Activated B cell treated with CpG ODN at 0.5 μM for 24 hours (primary cell): ENCODE measurements at regions not wholly inside any gene's neighbourhood (a gene's known extent, or its start where the extent isn't known, plus 50 kb on each side); places are given as distances from the start of the nearest gene placed in this dataset.

Experiments
- ATAC-seq: fragments of 200-7000 bp; cut with Tn5 transposase; one replicate; pipeline ENCODE4 v1.10.0; 2021; ENCODE audit warnings: low read depth, mild to moderate bottlenecking, moderate library complexity
- CTCF ChIA-PET: fragments of 350-600 bp; sonication (Branson Sonifier 250); formaldehyde crosslinking; loops from one replicate; lab custom pipeline; 2021; ENCODE audit warnings: antibody characterized with exemption; lab: Charles Lee
- POLR2A ChIA-PET: fragments of 350-600 bp; sonication (Branson Sonifier 250); formaldehyde crosslinking; loops from one replicate; lab custom pipeline; 2021; ENCODE audit warnings: antibody characterized with exemption; lab: Charles Lee
- DNase-seq: peaks from one replicate; pipeline ENCODE4 v3.0.0; 2022
- H3K27ac Mint-ChIP-seq: one replicate; pipeline ENCODE4 v1.8.0; 2020; ENCODE audit warnings: mixed read lengths
- H3K27me3 Mint-ChIP-seq: one replicate; pipeline ENCODE4 v1.8.0; 2021; ENCODE audit warnings: mixed read lengths
- H3K36me3 Mint-ChIP-seq: one replicate; pipeline ENCODE4 v1.8.0; 2021; ENCODE audit warnings: low read depth, mixed read lengths
- H3K4me1 Mint-ChIP-seq: one replicate; pipeline ENCODE4 v1.8.0; 2021; ENCODE audit warnings: mixed read lengths
- H3K4me3 Mint-ChIP-seq: one replicate; pipeline ENCODE4 v1.8.0; 2020; ENCODE audit warnings: mild to moderate bottlenecking, mixed read lengths
- H3K9me3 Mint-ChIP-seq: one replicate; pipeline ENCODE4 v1.8.0; 2020; ENCODE audit warnings: mixed read lengths
- CTCF ChIP-seq: fragments of 200-600 bp; IDR thresholded peaks from one replicate; pipeline ENCODE4 v1.8.0; 2022; ENCODE audit warnings: antibody characterized with exemption, mild to moderate bottlenecking
- intact Hi-C: fragments of 100-400 bp; cut with micrococcal nuclease; formaldehyde crosslinking; loops from one replicate; pipeline ENCODE4 v1.15.1; 2024

GRCh38 chr13:34249546-34250039 lies 431.6 kb downstream of the RFC3 start:
- no peak for DNase-seq
- CTCF ChIA-PET, result no interaction called here
- TF ChIP-seq CTCF, result no peak
- Mint-ChIP-seq H3K9me3 (peaks cover 3% of the 10 kb centered on the region), H3K27me3 (no peaks in the 10 kb centered on the region), H3K36me3 (no peaks in the 10 kb centered on the region), H3K27ac (no peak overlapping the region), H3K4me3 (no peak overlapping the region), H3K4me1 (no peaks in the 10 kb centered on the region)
- POLR2A ChIA-PET, result no interaction called here
- ATAC-seq, result no peak
- intact Hi-C loops, result no loop called here

DNA sequence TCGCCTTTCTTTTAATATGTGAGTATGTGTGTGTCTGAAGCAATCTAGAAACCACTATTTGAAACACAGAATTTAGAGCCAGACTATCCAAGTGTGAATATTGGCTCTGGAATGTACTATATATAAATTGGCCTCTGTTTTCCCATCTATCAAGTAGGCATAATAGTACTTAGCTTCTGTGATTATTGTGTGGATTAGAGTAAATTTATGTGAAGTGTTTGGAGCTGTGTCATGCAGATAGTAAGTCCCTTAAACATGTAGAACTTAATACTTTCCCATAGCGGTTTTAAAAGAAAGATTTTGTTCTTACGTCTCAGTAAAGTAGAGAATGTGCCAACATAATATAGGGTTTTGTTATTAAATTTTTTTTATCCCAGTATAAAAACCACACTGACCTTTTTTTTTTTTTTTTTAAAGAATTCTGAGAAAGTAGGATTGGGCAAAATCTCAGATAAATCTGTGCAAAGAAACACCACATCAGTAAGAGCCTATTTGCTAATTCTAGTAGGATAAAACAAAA lies 432.3 kb downstream of the RFC3 start:
- no peak overlapping the region for H3K27ac Mint-ChIP-seq
- POLR2A ChIA-PET, result no interaction called here
- ATAC-seq (no peak), DNase-seq (no peak)
- CTCF ChIA-PET, result no interaction called here
- no peaks in the 10 kb centered on the region for H3K27me3 Mint-ChIP-seq
- TF ChIP-seq CTCF, result no peak
- intact Hi-C loops, result no loop called here
- no peaks in the 10 kb centered on the region for H3K36me3 Mint-ChIP-seq
- H3K9me3 Mint-ChIP-seq, result peaks cover 3% of the 10 kb centered on the region
- no peak overlapping the region for H3K4me3 Mint-ChIP-seq
- no peaks in the 10 kb centered on the region for H3K4me1 Mint-ChIP-seq

- DNase-seq, result no peak
- Mint-ChIP-seq H3K4me1 (peaks cover 22% of the 10 kb centered on the region), H3K36me3 (no peaks in the 10 kb centered on the region), H3K4me3 (no peak overlapping the region), H3K27me3 (no peaks in the 10 kb centered on the region), H3K27ac (no peak overlapping the region), H3K9me3 (peaks cover 3% of the 10 kb centered on the region)
- POLR2A ChIA-PET, result no interaction called here
- ATAC-seq, result no peak
- TF ChIP-seq CTCF, result no peak
- CTCF ChIA-PET, result no interaction called here
- intact Hi-C loops, result no loop called here
Measured at GRCh38 chr13:34254366-34254765, 436.4 kb downstream of the RFC3 start.

DNA sequence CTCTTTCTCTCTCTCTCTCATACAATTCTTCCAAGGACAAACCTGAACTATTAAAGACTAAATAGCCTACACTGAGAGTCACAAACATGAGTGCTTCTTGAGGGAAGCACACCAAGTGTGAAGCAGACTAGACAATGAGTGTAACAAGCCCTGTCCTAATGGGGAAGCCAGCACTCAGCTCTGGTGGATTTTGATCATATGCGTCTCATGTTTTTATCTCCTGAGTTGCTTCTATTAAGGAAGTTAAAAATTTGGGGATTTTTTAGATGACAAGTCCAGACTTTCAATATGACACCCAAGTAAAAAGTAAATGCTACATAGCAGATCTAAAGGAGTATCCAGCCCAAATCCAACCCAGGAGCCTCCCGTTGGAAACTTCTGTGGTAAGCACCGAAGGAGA lies 437.8 kb downstream of the RFC3 start:
- no peak overlapping the region for H3K4me3 Mint-ChIP-seq
- no peaks in the 10 kb centered on the region for H3K27me3 Mint-ChIP-seq
- no peak overlapping the region for H3K27ac Mint-ChIP-seq
- no peaks in the 10 kb centered on the region for H3K36me3 Mint-ChIP-seq
- peaks cover 22% of the 10 kb centered on the region for H3K4me1 Mint-ChIP-seq
- intact Hi-C loops, result no loop called here
- ATAC-seq (no peak), DNase-seq (no peak)
- no peak for TF ChIP-seq CTCF
- POLR2A ChIA-PET, result no interaction called here
- CTCF ChIA-PET, result no interaction called here
- H3K9me3 Mint-ChIP-seq, result peaks cover 3% of the 10 kb centered on the region

DNA sequence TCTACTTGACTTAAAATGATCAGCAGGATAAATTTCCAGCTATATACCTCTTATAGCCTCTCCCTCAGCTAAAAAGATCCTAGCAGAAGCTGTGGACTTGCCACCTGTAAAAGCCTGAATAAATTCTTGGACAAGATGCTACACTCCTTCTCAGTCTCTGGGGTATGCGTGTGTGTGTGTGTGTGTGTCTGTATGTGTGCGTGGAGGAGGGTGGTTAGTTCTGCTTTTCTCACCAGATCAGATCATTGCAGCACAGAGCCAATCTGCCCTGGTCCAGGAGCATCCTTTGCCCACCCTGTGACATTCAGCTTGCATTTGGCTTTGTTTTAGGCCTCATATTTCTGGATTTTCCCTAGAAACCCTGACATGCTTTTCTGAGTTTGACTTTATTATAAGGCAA lies 438.3 kb downstream of the RFC3 start:
- ChIA-PET CTCF (no interaction called here), POLR2A (no interaction called here)
- H3K27me3 Mint-ChIP-seq, result no peaks in the 10 kb centered on the region
- H3K27ac Mint-ChIP-seq, result no peak overlapping the region
- no peak overlapping the region for H3K4me3 Mint-ChIP-seq
- no peak for DNase-seq
- ATAC-seq, result no peak
- H3K4me1 Mint-ChIP-seq, result peaks cover 22% of the 10 kb centered on the region
- H3K36me3 Mint-ChIP-seq, result no peaks in the 10 kb centered on the region
- intact Hi-C loops, result no loop called here
- TF ChIP-seq CTCF, result no peak
- peaks cover 3% of the 10 kb centered on the region for H3K9me3 Mint-ChIP-seq
